Naive thymus-derived CD4-positive, alpha-beta T cell (primary cell): ENCODE measurements at regions not wholly inside any gene's neighbourhood (a gene's known extent, or its start where the extent isn't known, plus 50 kb on each side); places are given as distances from the start of the nearest gene placed in this dataset.

ENCODE experiments used
- ATAC-seq: fragments of 150-1000 bp; cut with Tn5 transposase; 2 replicates; pipeline ENCODE4 v1.10.0; 2021; ENCODE audit warnings: mild to moderate bottlenecking, moderate library complexity
- CTCF ChIA-PET: fragments of 350-600 bp; sonication (Branson Sonifier 250); formaldehyde crosslinking; loops from one replicate; lab custom pipeline; 2021; ENCODE audit warnings: antibody characterized with exemption; lab: Charles Lee
- POLR2A ChIA-PET: fragments of 350-600 bp; sonication (Branson Sonifier 250); formaldehyde crosslinking; loops from one replicate; lab custom pipeline; 2021; ENCODE audit warnings: antibody characterized with exemption, inconsistent platforms; lab: Charles Lee
- DNase-seq, 9 donors: peaks; one replicate each; pipeline versions ENCODE4 v3.0.0 to v3.0.0-alpha.2; 2020 to 2022; ENCODE audit warnings: mixed read lengths in 1 of 9
- H3K27ac ChIP-seq: one replicate; pipeline ENCODE4 v1.7.0; 2013; ENCODE audit warnings: mild to moderate bottlenecking, low read depth, low read length, moderate library complexity
- H3K27me3 ChIP-seq, 2 donors: one replicate each; pipeline ENCODE4 v1.7.0; 2013; ENCODE audit warnings: low read length in 2 of 2, mild to moderate bottlenecking in 2 of 2, moderate library complexity in 2 of 2; ENCODE audit not compliant: control insufficient read depth in 2 of 2, insufficient read depth in 2 of 2
- H3K36me3 ChIP-seq, 3 experiments: 1 replicate in 2 of 3; 2 replicates in 1 of 3; pipeline ENCODE4 v1.7.0; 2013; ENCODE audit warnings: low read length in 3 of 3, mild to moderate bottlenecking in 3 of 3, moderate library complexity in 1 of 3; ENCODE audit not compliant: insufficient read depth in 3 of 3, control insufficient read depth in 2 of 3
- H3K4me1 ChIP-seq, 2 donors: one replicate each; pipeline ENCODE4 v1.7.0; 2013; ENCODE audit warnings: low read length in 2 of 2, mild to moderate bottlenecking in 2 of 2, moderate library complexity in 1 of 2; ENCODE audit not compliant: control insufficient read depth in 2 of 2, insufficient read depth in 2 of 2
- H3K4me3 ChIP-seq: 2 replicates; pipeline ENCODE4 v1.7.0; 2013; ENCODE audit warnings: mild to moderate bottlenecking, low read length
- H3K9me3 ChIP-seq, 3 experiments: 1 replicate in 2 of 3; 2 replicates in 1 of 3; pipeline ENCODE4 v1.7.0; 2013; ENCODE audit warnings: low read length in 3 of 3; ENCODE audit not compliant: control insufficient read depth in 2 of 3
- H3K27ac Mint-ChIP-seq, 9 donors: one replicate each; pipeline ENCODE4 v1.8.0; 2020 to 2022; ENCODE audit warnings: mixed read lengths in 9 of 9, mild to moderate bottlenecking in 8 of 9, moderate library complexity in 5 of 9, inconsistent platforms in 2 of 9
- H3K27me3 Mint-ChIP-seq, 5 donors: one replicate each; pipeline ENCODE4 v1.8.0; 2021 to 2022; ENCODE audit warnings: mixed read lengths in 5 of 5, mild to moderate bottlenecking in 1 of 5
- H3K36me3 Mint-ChIP-seq, 5 donors: one replicate each; pipeline ENCODE4 v1.8.0; 2020 to 2022; ENCODE audit warnings: mixed read lengths in 5 of 5, mild to moderate bottlenecking in 3 of 5, inconsistent platforms in 1 of 5
- H3K4me1 Mint-ChIP-seq, 7 donors: one replicate each; pipeline ENCODE4 v1.8.0; 2020 to 2022; ENCODE audit warnings: mixed read lengths in 7 of 7, mild to moderate bottlenecking in 3 of 7, inconsistent platforms in 1 of 7
- H3K4me3 Mint-ChIP-seq, 10 donors: one replicate each; pipeline ENCODE4 v1.8.0; 2020 to 2022; ENCODE audit warnings: mild to moderate bottlenecking in 10 of 10, mixed read lengths in 10 of 10, moderate library complexity in 6 of 10, inconsistent platforms in 2 of 10
- H3K9me3 Mint-ChIP-seq, 11 donors: one replicate each; pipeline ENCODE4 v1.8.0; 2020 to 2022; ENCODE audit warnings: mixed read lengths in 11 of 11, mild to moderate bottlenecking in 4 of 11, inconsistent platforms in 1 of 11, moderate library complexity in 1 of 11
- intact Hi-C, 2 donors: fragments of 100-400 bp; cut with micrococcal nuclease; formaldehyde crosslinking; loops; one replicate each; pipeline ENCODE4 v1.15.1; 2023

DNA sequence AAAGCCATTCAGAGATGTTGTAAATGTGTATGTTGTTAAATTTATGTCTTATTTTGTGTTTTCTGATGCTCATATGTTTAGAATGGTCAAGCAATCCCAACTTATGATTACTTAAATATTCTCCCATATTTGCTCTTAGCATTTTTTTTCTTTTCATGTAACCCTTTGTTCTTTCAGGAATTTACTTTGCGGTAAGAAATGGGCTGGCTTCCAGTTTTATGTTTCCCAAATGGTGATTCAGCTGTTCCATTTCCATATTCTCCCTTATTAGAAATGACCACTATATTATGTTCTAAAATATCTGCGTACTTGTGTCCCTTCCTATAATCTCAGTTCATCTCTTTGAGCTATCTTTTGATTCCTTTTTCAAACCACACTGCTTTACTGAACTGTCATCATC is 113.7 kb downstream of the CDH26 start:
- Histone ChIP-seq H3K27ac (no peak overlapping the region), H3K4me1 (no peaks in the 10 kb centered on the region), H3K9me3 (no peaks in the 10 kb centered on the region), H3K36me3 (no peaks in the 10 kb centered on the region), H3K4me3 (no peak overlapping the region), H3K27me3 (no peaks in the 10 kb centered on the region)
- Mint-ChIP-seq H3K9me3 (peaks cover 0 to 1% (median 0%) of the 10 kb centered on the region in 11 donors), H3K27me3 (peaks cover 0 to 7% (median 0%) of the 10 kb centered on the region in 5 donors), H3K27ac (no peak overlapping the region), H3K36me3 (peaks cover 0 to 3% (median 1%) of the 10 kb centered on the region in 5 donors), H3K4me3 (no peak overlapping the region), H3K4me1 (peaks cover 0 to 8% (median 4%) of the 10 kb centered on the region in 7 donors)
- intact Hi-C loops: no loop called here
- DNase-seq: no peak
- POLR2A ChIA-PET: no interaction called here
- CTCF ChIA-PET: no interaction called here
- ATAC-seq: no peak

DNA sequence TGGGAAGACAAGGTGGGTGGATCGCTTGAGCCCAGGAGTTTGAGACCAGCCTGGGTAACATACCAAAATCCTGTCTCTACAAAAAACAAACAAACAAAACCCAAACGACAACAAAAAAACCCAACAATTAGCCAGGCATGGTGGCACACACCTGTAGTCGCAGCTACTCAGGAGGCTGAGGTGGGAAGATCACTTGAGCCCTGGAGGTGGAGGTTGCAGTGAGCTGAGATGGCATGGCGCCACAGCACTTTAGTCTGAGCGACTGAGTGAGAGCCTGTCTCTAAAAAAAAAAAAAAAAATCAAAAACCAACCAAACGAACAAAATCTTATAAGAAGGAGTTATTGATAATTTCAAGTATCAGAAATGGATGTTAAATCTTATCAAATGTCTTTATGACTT is 114.9 kb downstream of the CDH26 start:
- peaks cover 0 to 8% (median 4%) of the 10 kb centered on the region in 7 donors for H3K4me1 Mint-ChIP-seq
- H3K4me1 ChIP-seq: no peaks in the 10 kb centered on the region
- CTCF ChIA-PET: interaction anchor here (0.6 kb wide), 1 partner anchor 652 kb away, joined by 3 read pairs; no protein-coding TSS in a partner anchor
- no peak overlapping the region for H3K27ac Mint-ChIP-seq
- DNase-seq (no peak), ATAC-seq (no peak)
- peaks cover 0 to 3% (median 0%) of the 10 kb centered on the region in 5 donors for H3K36me3 Mint-ChIP-seq
- H3K27me3 Mint-ChIP-seq: peaks cover 0 to 12% (median 0%) of the 10 kb centered on the region in 5 donors
- intact Hi-C loops: no loop called here
- H3K4me3 Mint-ChIP-seq: no peak overlapping the region
- POLR2A ChIA-PET: no interaction called here
- H3K27ac ChIP-seq: no peak overlapping the region
- no peaks in the 10 kb centered on the region for H3K9me3 ChIP-seq
- no peaks in the 10 kb centered on the region for H3K27me3 ChIP-seq
- H3K36me3 ChIP-seq: no peaks in the 10 kb centered on the region
- H3K9me3 Mint-ChIP-seq: no peaks in the 10 kb centered on the region
- no peak overlapping the region for H3K4me3 ChIP-seq

DNA sequence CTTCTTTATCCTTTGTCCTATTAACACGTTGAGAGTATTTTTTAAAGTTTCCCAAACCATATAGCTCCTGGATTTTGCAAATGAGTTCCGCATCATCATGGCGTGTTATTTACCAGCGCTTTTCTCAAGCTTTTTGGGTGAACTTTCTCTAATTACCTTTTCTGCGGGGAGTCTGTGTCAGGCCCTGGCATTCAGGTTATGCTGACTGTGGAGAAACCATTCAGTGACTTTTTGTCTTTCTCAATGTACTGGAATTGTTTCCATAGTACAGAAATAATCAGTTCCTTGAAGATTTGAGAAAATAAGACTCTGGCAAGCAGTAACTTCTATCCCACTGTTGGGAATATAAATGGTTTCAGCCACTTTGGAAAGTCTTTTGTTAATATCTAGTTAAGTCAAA is 115.3 kb downstream of the CDH26 start:
- Mint-ChIP-seq H3K9me3 (no peaks in the 10 kb centered on the region), H3K4me3 (no peak overlapping the region), H3K27ac (no peak overlapping the region), H3K36me3 (peaks cover 0 to 3% (median 0%) of the 10 kb centered on the region in 5 donors), H3K27me3 (peaks cover 0 to 12% (median 0%) of the 10 kb centered on the region in 5 donors), H3K4me1 (peaks cover 0 to 8% (median 4%) of the 10 kb centered on the region in 7 donors)
- Histone ChIP-seq H3K9me3 (no peaks in the 10 kb centered on the region), H3K4me1 (no peaks in the 10 kb centered on the region), H3K27ac (no peak overlapping the region), H3K36me3 (no peaks in the 10 kb centered on the region), H3K4me3 (no peak overlapping the region), H3K27me3 (no peaks in the 10 kb centered on the region)
- ATAC-seq: no peak
- POLR2A ChIA-PET: no interaction called here
- CTCF ChIA-PET: interaction anchor here (0.6 kb wide), 1 partner anchor 653 kb away, joined by 3 read pairs; no protein-coding TSS in a partner anchor
- intact Hi-C loops: no loop called here
- DNase-seq: no peak

- no peak overlapping the region for H3K27ac Mint-ChIP-seq
- H3K4me3 Mint-ChIP-seq: no peak overlapping the region
- ATAC-seq: no peak
Observed at GRCh38 chr20:60074276-60074675, 116.1 kb downstream of the CDH26 start.

GRCh38 chr20:60078351-60079250 is 120.4 kb downstream of the CDH26 start:
- H3K4me1 ChIP-seq: no peaks in the 10 kb centered on the region
- H3K27ac Mint-ChIP-seq: no peak overlapping the region
- no peak overlapping the region for H3K4me3 Mint-ChIP-seq
- peaks cover 0 to 3% (median 0%) of the 10 kb centered on the region in 5 donors for H3K36me3 Mint-ChIP-seq
- no peaks in the 10 kb centered on the region for H3K9me3 ChIP-seq
- H3K27me3 Mint-ChIP-seq: peaks cover 0 to 9% (median under 1%) of the 10 kb centered on the region in 5 donors
- POLR2A ChIA-PET: no interaction called here
- no peaks in the 10 kb centered on the region for H3K36me3 ChIP-seq
- peaks cover 0 to 10% (median 4%) of the 10 kb centered on the region in 7 donors for H3K4me1 Mint-ChIP-seq
- no peaks in the 10 kb centered on the region for H3K9me3 Mint-ChIP-seq
- CTCF ChIA-PET: no interaction called here
- H3K27me3 ChIP-seq: no peaks in the 10 kb centered on the region
- peak; percentile 60 for ATAC-seq
- DNase-seq: no peak
- no peak overlapping the region for H3K4me3 ChIP-seq
- intact Hi-C loops: no loop called here
- H3K27ac ChIP-seq: no peak overlapping the region

More at GRCh38 chr20:60074276-60074675, 116.1 kb downstream of the CDH26 start:
- Mint-ChIP-seq H3K9me3 (no peaks in the 10 kb centered on the region), H3K27me3 (peaks cover 0 to 12% (median 0%) of the 10 kb centered on the region in 5 donors), H3K36me3 (peaks cover 0 to 3% (median 0%) of the 10 kb centered on the region in 5 donors), H3K4me1 (peaks cover 0 to 10% (median 4%) of the 10 kb centered on the region in 7 donors)
- no peak overlapping the region for H3K27ac ChIP-seq
- intact Hi-C loops: no loop called here
- H3K27me3 ChIP-seq: no peaks in the 10 kb centered on the region
- no peak for DNase-seq
- ChIA-PET POLR2A (no interaction called here), CTCF (no interaction called here)
- no peaks in the 10 kb centered on the region for H3K9me3 ChIP-seq
- H3K4me1 ChIP-seq: no peaks in the 10 kb centered on the region
- H3K4me3 ChIP-seq: no peak overlapping the region
- no peaks in the 10 kb centered on the region for H3K36me3 ChIP-seq

DNA sequence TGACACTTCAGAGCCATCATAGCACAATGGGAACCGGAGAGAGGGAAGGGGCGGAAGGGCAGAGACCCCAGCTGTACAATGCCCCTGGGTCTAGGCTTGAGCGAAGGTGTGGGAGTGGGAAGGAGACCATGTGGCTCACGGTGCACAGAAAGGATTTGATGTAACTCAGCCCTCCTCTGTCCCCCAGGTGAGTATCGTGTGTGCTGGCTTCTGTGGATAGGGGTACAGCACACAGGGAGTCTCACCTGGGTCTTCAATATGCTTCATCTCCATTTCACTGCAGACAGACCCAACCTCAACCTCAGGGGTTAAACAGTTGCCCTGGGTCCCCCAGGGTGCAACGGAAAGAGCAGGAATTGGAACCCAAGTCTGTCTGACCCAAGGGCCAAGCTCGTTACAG is 122.2 kb downstream of the CDH26 start:
- Histone ChIP-seq H3K4me3 (no peak overlapping the region), H3K36me3 (no peaks in the 10 kb centered on the region), H3K4me1 (no peaks in the 10 kb centered on the region), H3K9me3 (no peaks in the 10 kb centered on the region), H3K27ac (no peak overlapping the region), H3K27me3 (no peaks in the 10 kb centered on the region)
- no peak for ATAC-seq
- peaks cover 0 to 8% (median 0%) of the 10 kb centered on the region in 7 donors for H3K4me1 Mint-ChIP-seq
- intact Hi-C loops: no loop called here
- peaks cover 0 to 9% (median 4%) of the 10 kb centered on the region in 5 donors for H3K27me3 Mint-ChIP-seq
- no peak for DNase-seq
- no peak overlapping the region for H3K27ac Mint-ChIP-seq
- POLR2A ChIA-PET: no interaction called here
- CTCF ChIA-PET: no interaction called here
- H3K36me3 Mint-ChIP-seq: peaks cover 0 to 3% (median 0%) of the 10 kb centered on the region in 5 donors
- H3K9me3 Mint-ChIP-seq: no peaks in the 10 kb centered on the region
- H3K4me3 Mint-ChIP-seq: no peak overlapping the region
